ENCODE measurements at regions not wholly inside any gene's neighbourhood (a gene's known extent, or its start where the extent isn't known, plus 50 kb on each side); places are given as distances from the start of the nearest gene placed in this dataset.

DNA sequence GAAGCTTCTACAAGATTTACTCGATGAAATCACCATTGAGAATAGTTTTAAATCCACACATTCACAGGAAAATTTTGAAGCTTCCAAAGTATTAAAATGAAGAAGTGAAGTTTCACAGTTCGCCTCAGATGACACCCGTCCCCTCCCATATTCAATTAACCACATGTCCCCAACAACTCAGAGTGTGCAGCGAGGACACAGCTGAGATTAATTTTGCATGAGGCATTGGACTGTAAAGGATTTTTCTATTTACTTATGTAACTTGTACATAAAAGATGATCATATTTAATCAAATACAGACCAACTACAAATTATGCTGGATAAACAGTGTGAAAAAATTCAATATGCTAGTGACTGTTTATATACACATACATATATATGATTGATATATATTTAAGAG is 84.7 kb upstream of the OLFM1 start:
- TF ChIP-seq ZNF629 (tag by site-specific recombination; IDR thresholded peaks at IDR 0.05), result no peak
- TF ChIP-seq ZNF555 (tag by site-specific recombination; conservative IDR thresholded peaks at IDR 0.05), result no peak
- TF ChIP-seq KLF9 (tag by site-specific recombination; IDR thresholded peaks at IDR 0.05; ENCODE audit: low read depth), result no peak
- no peak for TF ChIP-seq ZBTB1 (tag by site-specific recombination; IDR thresholded peaks at IDR 0.05)
- TF ChIP-seq PRDM1 (tag by site-specific recombination; IDR thresholded peaks at IDR 0.05), result no peak
- no peak for TF ChIP-seq CTCF (tag by site-specific recombination; IDR thresholded peaks at IDR 0.05)

Data from HEK293 (cell line).